IMR-90 (cell line): ENCODE measurements at regions not wholly inside any gene's neighbourhood (a gene's known extent, or its start where the extent isn't known, plus 50 kb on each side); places are given as distances from the start of the nearest gene placed in this dataset.

Source experiments
- ATAC-seq: fragments of 200-7000 bp; cut with Tn5 transposase; 2 replicates; pipeline ENCODE4 v1.9.1; 2020; ENCODE audit warnings: low read depth, mild to moderate bottlenecking, moderate library complexity
- BruUV-seq: library from RNA; stranded (reverse); fragments of 400-500 nt; replicated peaks from 2 replicates; lab custom pipeline; 2021; lab: Mats Ljungman, UMichigan
- CTCF ChIA-PET: fragments of 300-600 bp; formaldehyde crosslinking; extraction: SDS; loops from one replicate; lab custom pipeline; 2021; ENCODE audit warnings: antibody characterized with exemption; lab: Yijun Ruan, JAX
- POLR2A ChIA-PET: fragments of 300-600 bp; sonication (Branson Sonifier 250); formaldehyde crosslinking; loops from one replicate; lab custom pipeline; 2022; ENCODE audit warnings: antibody characterized with exemption; ENCODE audit not compliant: unreplicated experiment; lab: Charles Lee
- DNase-seq: peaks from one replicate; pipeline ENCODE4 v3.0.0; 2013
- H2AFZ ChIP-seq: replicated peaks from 2 replicates; pipeline ENCODE3; 2013; ENCODE audit warnings: low read length, mild to moderate bottlenecking; ENCODE audit not compliant: poor library complexity
- H2AK5ac ChIP-seq: 2 replicates; pipeline ENCODE4 v1.6.1; 2013; ENCODE audit warnings: low read depth, low read length, inconsistent platforms
- H2AK9ac ChIP-seq: replicated peaks from 2 replicates; pipeline ENCODE3; 2013; ENCODE audit warnings: mild to moderate bottlenecking, low read depth, low read length, moderate library complexity; ENCODE audit not compliant: poor library complexity
- H2BK120ac ChIP-seq: 2 replicates; pipeline ENCODE4 v1.6.1; 2013; ENCODE audit warnings: low read depth, low read length, inconsistent platforms
- H2BK15ac ChIP-seq: 3 replicates; pipeline ENCODE4 v1.6.1; 2013; ENCODE audit warnings: low read depth, low read length, inconsistent platforms
- H2BK20ac ChIP-seq: 2 replicates; pipeline ENCODE4 v1.6.1; 2013; ENCODE audit warnings: low read depth, mild to moderate bottlenecking, inconsistent platforms, low read length, moderate library complexity
- H2BK5ac ChIP-seq: 2 replicates; pipeline ENCODE4 v1.6.1; 2013; ENCODE audit warnings: mild to moderate bottlenecking, low read depth, low read length, inconsistent platforms; ENCODE audit not compliant: poor library complexity, severe bottlenecking
- H3K14ac ChIP-seq: replicated peaks from 2 replicates; pipeline ENCODE4 v1.6.1; 2013; ENCODE audit warnings: low read depth, low read length, inconsistent platforms
- H3K18ac ChIP-seq: 2 replicates; pipeline ENCODE4 v1.6.1; 2013; ENCODE audit warnings: low read depth, low read length, control low read depth
- H3K23ac ChIP-seq: 2 replicates; pipeline ENCODE4 v1.6.1; 2013; ENCODE audit warnings: low read depth, low read length, inconsistent platforms
- H3K27ac ChIP-seq: 2 replicates; pipeline ENCODE4 v1.5.1; 2013; ENCODE audit warnings: mild to moderate bottlenecking, control low read depth, low read length; ENCODE audit not compliant: insufficient read depth
- H3K27me3 ChIP-seq: 2 replicates; pipeline ENCODE4 v1.6.1; 2013; ENCODE audit warnings: low read length; ENCODE audit not compliant: control insufficient read depth, insufficient read depth
- H3K36me3 ChIP-seq: 2 replicates; pipeline ENCODE4 v1.6.1; 2013; ENCODE audit warnings: low read length, mixed read lengths; ENCODE audit not compliant: control insufficient read depth, insufficient read depth
- H3K4ac ChIP-seq: 2 replicates; pipeline ENCODE4 v1.6.1; 2013; ENCODE audit warnings: low read depth, low read length, inconsistent platforms
- H3K4me1 ChIP-seq: 2 replicates; pipeline ENCODE4 v1.6.1; 2013; ENCODE audit warnings: low read length, mixed read lengths; ENCODE audit not compliant: control insufficient read depth, insufficient read depth
- H3K4me2 ChIP-seq: 2 replicates; pipeline ENCODE4 v1.6.1; 2013; ENCODE audit warnings: low read depth, mild to moderate bottlenecking, control low read depth, low read length, moderate library complexity
- H3K4me3 ChIP-seq: 2 replicates; pipeline ENCODE4 v1.5.1; 2013; ENCODE audit warnings: low read depth, mild to moderate bottlenecking, control low read depth, low read length, moderate library complexity; ENCODE audit not compliant: insufficient read depth
- H3K56ac ChIP-seq: 2 replicates; pipeline ENCODE4 v1.6.1; 2013; ENCODE audit warnings: low read length, inconsistent platforms; ENCODE audit not compliant: insufficient read depth; ENCODE audit errors: extremely low read depth
- H3K79me1 ChIP-seq, 2 experiments: 2 replicates each; pipeline ENCODE4 v1.6.1; 2013; ENCODE audit warnings: low read length in 2 of 2, inconsistent platforms in 1 of 2, low read depth in 1 of 2
- H3K9ac ChIP-seq: 2 replicates; pipeline ENCODE4 v1.6.1; 2013; ENCODE audit warnings: low read depth, low read length, control low read depth
- H3K9me1 ChIP-seq: 2 replicates; pipeline ENCODE4 v1.6.1; 2013; ENCODE audit warnings: low read length, inconsistent platforms; ENCODE audit not compliant: insufficient read depth
- H3K9me3 ChIP-seq: 2 replicates; pipeline ENCODE4 v1.6.1; 2013; ENCODE audit warnings: low read length; ENCODE audit not compliant: control insufficient read depth, insufficient read depth
- H4K20me1 ChIP-seq: 2 replicates; pipeline ENCODE4 v1.6.1; 2013; ENCODE audit warnings: low read length, inconsistent platforms; ENCODE audit not compliant: insufficient read depth
- H4K5ac ChIP-seq: 2 replicates; pipeline ENCODE4 v1.6.1; 2013; ENCODE audit warnings: mild to moderate bottlenecking, low read depth, low read length, control low read depth
- H4K8ac ChIP-seq, 2 experiments: 2 replicates each; pipeline ENCODE4 v1.6.1; 2013; ENCODE audit warnings: low read depth in 2 of 2, low read length in 2 of 2, control low read depth in 1 of 2, inconsistent platforms in 1 of 2
- H4K91ac ChIP-seq: 2 replicates; pipeline ENCODE4 v1.6.1; 2013; ENCODE audit warnings: low read depth, low read length, inconsistent platforms; ENCODE audit not compliant: insufficient read depth
- BHLHE40 ChIP-seq: fragments of 150-350 bp; IDR thresholded peaks from 2 replicates; pipeline ENCODE4 v1.6.1; 2016; ENCODE audit warnings: mild to moderate bottlenecking, low read depth, low read length
- RAD21 ChIP-seq: IDR thresholded peaks from 2 replicates; pipeline ENCODE4 v1.6.1; 2012; ENCODE audit warnings: low read length, improper control_type of control experiment
- SMC3 ChIP-seq: fragments of 150-350 bp; IDR thresholded peaks from 2 replicates; pipeline ENCODE4 v1.6.1; 2016; ENCODE audit warnings: low read depth, mild to moderate bottlenecking, antibody characterized with exemption, low read length, moderate library complexity
- WGBS, 2 experiments: methylation state at CpG; one replicate each; pipeline versions ENCODE4 v1.1.5 to v1.1.7; 2013; ENCODE audit warnings: missing lambda C conversion rate in 2 of 2; ENCODE audit not compliant: insufficient read length in 1 of 2; ENCODE audit errors: extremely low coverage in 2 of 2; 5-methylcytosine and 5-hydroxymethylcytosine counted together
- dilution Hi-C: fragments of 300-500 bp; cut with HindIII; formaldehyde crosslinking; loops from one replicate; pipeline ENCODE4 v1.14.3; 2018; ENCODE audit warnings: low sequenced_read_pairs; ENCODE audit not compliant: unreplicated experiment
- in situ Hi-C: fragments of 300-500 bp; cut with MboI; formaldehyde crosslinking; loops from 3 replicates; pipeline ENCODE4 v1.14.3; 2019; ENCODE audit warnings: low sequenced_read_pairs, inconsistent platforms, mixed read lengths
- intact Hi-C: fragments of 100-400 bp; cut with micrococcal nuclease; formaldehyde crosslinking; loops from 2 replicates; pipeline ENCODE4 v1.10.0; 2022

DNA sequence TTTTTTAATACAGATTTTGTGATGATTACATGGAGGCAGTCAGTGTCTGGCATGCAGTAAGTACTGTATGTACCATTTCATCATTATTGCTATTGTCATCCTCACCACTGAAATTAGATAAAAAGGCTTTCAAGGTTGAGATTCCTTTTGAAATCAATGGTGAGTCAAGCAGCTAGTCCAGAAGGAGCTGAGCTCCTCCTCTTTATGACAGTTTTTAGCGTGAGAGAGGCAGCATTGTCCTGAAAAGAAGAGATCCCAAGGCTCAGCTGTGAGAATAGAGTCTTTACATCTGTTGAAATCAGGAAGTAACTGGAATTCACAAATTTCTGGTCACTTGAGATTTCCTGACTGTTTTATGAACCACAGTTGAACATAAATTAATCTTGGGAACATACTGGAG is 161.9 kb downstream of the PAX1 start:
- BruUV-seq = no TSS peak
- Histone ChIP-seq H3K9ac (no peak overlapping the region), H3K18ac (no peak overlapping the region), H3K27ac (no peak overlapping the region), H4K91ac (no peak overlapping the region), H3K27me3 (no peaks in the 10 kb centered on the region), H3K56ac (no peak overlapping the region), H2AK5ac (no peak overlapping the region), H4K20me1 (no peaks in the 10 kb centered on the region), H3K79me1 (no peaks in the 10 kb centered on the region), H2AK9ac (no peak overlapping the region), H2BK5ac (no peak overlapping the region), H3K4ac (no peak overlapping the region), H3K9me1 (no peaks in the 10 kb centered on the region), H3K36me3 (no peaks in the 10 kb centered on the region), H4K8ac (no peak overlapping the region), H4K5ac (no peak overlapping the region), H3K9me3 (peaks cover 27% of the 10 kb centered on the region), H2BK120ac (no peak overlapping the region), H2BK15ac (no peak overlapping the region), H3K4me1 (no peaks in the 10 kb centered on the region), H3K4me2 (no peak overlapping the region), H3K23ac (no peak overlapping the region), H2AFZ (no peak overlapping the region), H3K4me3 (no peak overlapping the region), H2BK20ac (no peak overlapping the region), H3K14ac (no peak overlapping the region)
- intact Hi-C loops (no loop called here), dilution Hi-C loops (no loop called here), in situ Hi-C loops (no loop called here)
- ChIA-PET CTCF (no interaction called here), POLR2A (no interaction called here)
- WGBS, 2 experiments = no CpG with 5 or more reads among the region's 1 CpG
- ATAC-seq (no peak), DNase-seq (no peak)
- no peak for TF ChIP-seq SMC3
- TF ChIP-seq RAD21 = no peak
- no peak for TF ChIP-seq BHLHE40
